ENCODE measurements at regions not wholly inside any gene's neighbourhood (a gene's known extent, or its start where the extent isn't known, plus 50 kb on each side); places are given as distances from the start of the nearest gene placed in this dataset.
A peak's percentile ranks its signal among the peaks of the same experiment; 100 is the strongest.

GRCh38 chr10:32130788-32131187 lies 74.6 kb upstream of the KIF5B start:
- no peak for TF ChIP-seq CTCF (IDR thresholded peaks at IDR 0.05; ENCODE audit: insufficient read depth in 1 of 2, low read depth in 1 of 2, low read length in 1 of 2, severe bottlenecking in 1 of 2, unreplicated experiment in 1 of 2)
- intact Hi-C loops (cut with micrococcal nuclease; ENCODE audit: unreplicated experiment) = loop anchor here (1.0 kb wide), 6 partner anchors 19 to 71 kb away; no protein-coding TSS in a partner anchor
- no TSS peak for BruUV-seq (replicated peaks)
- CTCF ChIA-PET = no interaction called here
- no peaks in the 10 kb centered on the region for H3K27me3 ChIP-seq (replicated peaks; ENCODE audit: control insufficient read depth, insufficient read depth, low read length)
- no peaks in the 10 kb centered on the region for H3K36me3 ChIP-seq (ENCODE audit: control insufficient read depth, insufficient read depth, low read length)
- DNase-seq = no peak
- no peaks in the 10 kb centered on the region for H3K27me3 Mint-ChIP-seq (ENCODE audit: insufficient read depth, unreplicated experiment)
- peaks cover 33% of the 10 kb centered on the region for H3K4me1 ChIP-seq
- no peak overlapping the region for H3K4me3 ChIP-seq (ENCODE audit: low read depth, low read length)
- H3K36me3 Mint-ChIP-seq (ENCODE audit: insufficient read depth, unreplicated experiment) = no peaks in the 10 kb centered on the region
- no peaks in the 10 kb centered on the region for H3K9me3 ChIP-seq
- H3K9me3 Mint-ChIP-seq (ENCODE audit: unreplicated experiment) = no peaks in the 10 kb centered on the region
- no peak overlapping the region for H3K27ac Mint-ChIP-seq (ENCODE audit: unreplicated experiment)
- POLR2A ChIA-PET = interaction anchor here (0.5 to 0.6 kb wide), 2 partner anchors 57 to 178 kb away, joined by 3 read pairs; no protein-coding TSS in a partner anchor
- peaks cover 15% of the 10 kb centered on the region for H3K4me1 Mint-ChIP-seq (ENCODE audit: low read depth, unreplicated experiment)
- H3K4me3 Mint-ChIP-seq (ENCODE audit: unreplicated experiment) = no peak overlapping the region

GRCh38 chr10:32125023-32125422 lies 68.8 kb upstream of the KIF5B start:
- TF ChIP-seq CTCF (IDR thresholded peaks at IDR 0.05; ENCODE audit: insufficient read depth in 1 of 2, low read depth in 1 of 2, low read length in 1 of 2, severe bottlenecking in 1 of 2, unreplicated experiment in 1 of 2) = no peak
- BruUV-seq (replicated peaks) = no TSS peak
- H3K9me3 Mint-ChIP-seq (ENCODE audit: unreplicated experiment) = peaks cover 9% of the 10 kb centered on the region

GRCh38 chr10:32123021-32123420 lies 66.8 kb upstream of the KIF5B start:
- no peak for DNase-seq
- H3K36me3 ChIP-seq (ENCODE audit: control insufficient read depth, insufficient read depth, low read length) = no peaks in the 10 kb centered on the region; the same call in 1 of the 2 replicates
- Mint-ChIP-seq H3K36me3 (ENCODE audit: insufficient read depth, unreplicated experiment) (no peaks in the 10 kb centered on the region), H3K27ac (ENCODE audit: unreplicated experiment) (peak overlapping the region; percentile 19), H3K4me1 (ENCODE audit: low read depth, unreplicated experiment) (peaks cover 27% of the 10 kb centered on the region), H3K9me3 (ENCODE audit: unreplicated experiment) (peaks cover 9% of the 10 kb centered on the region), H3K27me3 (ENCODE audit: insufficient read depth, unreplicated experiment) (no peaks in the 10 kb centered on the region), H3K4me3 (ENCODE audit: unreplicated experiment) (no peak overlapping the region)
- H3K9me3 ChIP-seq = peaks cover 21% of the 10 kb centered on the region
- CTCF ChIA-PET = no interaction called here
- POLR2A ChIA-PET = no interaction called here
- TF ChIP-seq CTCF (IDR thresholded peaks at IDR 0.05; ENCODE audit: insufficient read depth in 1 of 2, low read depth in 1 of 2, low read length in 1 of 2, severe bottlenecking in 1 of 2, unreplicated experiment in 1 of 2) = no peak
- intact Hi-C loops (cut with micrococcal nuclease; ENCODE audit: unreplicated experiment) = no loop called here
- no peak overlapping the region for H3K4me3 ChIP-seq (ENCODE audit: low read depth, low read length)
- no peaks in the 10 kb centered on the region for H3K27me3 ChIP-seq (replicated peaks; ENCODE audit: control insufficient read depth, insufficient read depth, low read length)
- no TSS peak for BruUV-seq (replicated peaks)
- peaks cover 15% of the 10 kb centered on the region for H3K4me1 ChIP-seq

More at GRCh38 chr10:32125023-32125422, 68.8 kb upstream of the KIF5B start:
- no peak overlapping the region for H3K4me3 Mint-ChIP-seq (ENCODE audit: unreplicated experiment)
- Histone ChIP-seq H3K4me1 (peaks cover 12% of the 10 kb centered on the region), H3K9me3 (peaks cover 21% of the 10 kb centered on the region), H3K27me3 (replicated peaks; ENCODE audit: control insufficient read depth, insufficient read depth, low read length) (no peaks in the 10 kb centered on the region), H3K4me3 (ENCODE audit: low read depth, low read length) (no peak overlapping the region), H3K36me3 (ENCODE audit: control insufficient read depth, insufficient read depth, low read length) (no peaks in the 10 kb centered on the region; the same call in 1 of the 2 replicates)
- no peaks in the 10 kb centered on the region for H3K36me3 Mint-ChIP-seq (ENCODE audit: insufficient read depth, unreplicated experiment)
- POLR2A ChIA-PET = interaction anchor here (0.6 kb wide), 1 partner anchor 11 kb away, joined by 3 read pairs; no protein-coding TSS in a partner anchor
- no peaks in the 10 kb centered on the region for H3K27me3 Mint-ChIP-seq (ENCODE audit: insufficient read depth, unreplicated experiment)
- H3K4me1 Mint-ChIP-seq (ENCODE audit: low read depth, unreplicated experiment) = peaks cover 17% of the 10 kb centered on the region
- intact Hi-C loops (cut with micrococcal nuclease; ENCODE audit: unreplicated experiment) = no loop called here
- H3K27ac Mint-ChIP-seq (ENCODE audit: unreplicated experiment) = peak overlapping the region; percentile 26
- CTCF ChIA-PET = no interaction called here
- DNase-seq = no peak

All from Caco-2 (cell line).